ENCODE measurements at regions not wholly inside any gene's neighbourhood (a gene's known extent, or its start where the extent isn't known, plus 50 kb on each side); places are given as distances from the start of the nearest gene placed in this dataset.

GRCh38 chr10:111871458-111871857 lies 312.1 kb downstream of the GPAM start:
- TF ChIP-seq POLR2AphosphoS5 (IDR thresholded peaks at IDR 0.05; ENCODE audit: low read depth, low read length) (no peak), PAX5 (IDR thresholded peaks at IDR 0.05; ENCODE audit: insufficient read depth, low read length, severe bottlenecking) (no peak)

Data from GM12891 (cell line).